HTR-8/SVneo (cell line): ENCODE measurements at regions not wholly inside any gene's neighbourhood (a gene's known extent, or its start where the extent isn't known, plus 50 kb on each side); places are given as distances from the start of the nearest gene placed in this dataset.

Experiments
- DNase-seq: peaks from one replicate; pipeline ENCODE4 v3.0.0; 2011; ENCODE audit warnings: low spot score, mixed read lengths; ENCODE audit not compliant: insufficient read length
- FAIRE-seq: peaks from 2 replicates; lab custom pipeline; 2011; peaks lifted over from hg19 to GRCh38; lab: Jason Lieb, UNC

- FAIRE-seq = no peak
- no peak for DNase-seq
Observed at GRCh38 chr7:130908345-130909160, 174.5 kb upstream of the KLF14 start.

GRCh38 chr7:130909161-130909836 is 175.3 kb upstream of the KLF14 start:
- DNase-seq (no peak), FAIRE-seq (no peak)

DNA sequence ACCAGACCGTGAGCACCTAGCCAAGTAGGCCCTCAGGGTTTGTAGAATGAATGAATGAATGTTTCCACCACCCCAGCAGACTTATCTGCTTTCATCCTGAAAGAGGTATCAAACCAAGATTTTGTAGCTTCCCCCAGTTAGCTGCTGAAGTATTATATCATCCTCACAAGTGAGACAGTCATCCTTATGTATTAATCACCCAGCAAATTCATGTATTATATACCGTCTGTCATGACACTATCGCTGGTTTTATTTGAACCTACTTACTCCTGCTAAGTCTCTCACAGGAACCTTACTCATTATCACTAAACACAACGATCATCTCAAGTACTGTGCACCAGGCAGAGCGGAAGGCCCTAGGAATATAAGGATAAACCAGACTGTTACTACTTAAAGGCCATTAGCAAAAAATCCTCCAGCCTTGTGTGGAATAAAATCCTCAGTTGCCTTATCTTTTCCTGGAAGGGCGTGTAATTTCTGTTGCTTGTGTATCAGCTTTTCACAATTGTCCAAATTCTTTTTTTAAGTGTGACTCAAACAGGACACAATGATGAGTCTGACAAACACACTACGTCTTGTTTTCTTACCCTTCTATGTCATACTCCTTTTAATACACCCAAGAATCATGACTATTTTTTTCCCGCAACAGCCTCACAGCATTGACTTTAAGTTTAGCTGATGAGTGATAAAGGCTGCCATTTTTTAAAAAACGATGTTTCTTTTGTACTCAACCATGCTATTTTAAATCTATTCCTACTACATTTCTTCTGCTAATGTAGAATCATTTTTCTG is 176.1 kb upstream of the KLF14 start:
- FAIRE-seq = no peak
- no peak for DNase-seq

GRCh38 chr7:130910949-130911944 is 177.2 kb upstream of the KLF14 start:
- no peak for DNase-seq
- FAIRE-seq = no peak

DNA sequence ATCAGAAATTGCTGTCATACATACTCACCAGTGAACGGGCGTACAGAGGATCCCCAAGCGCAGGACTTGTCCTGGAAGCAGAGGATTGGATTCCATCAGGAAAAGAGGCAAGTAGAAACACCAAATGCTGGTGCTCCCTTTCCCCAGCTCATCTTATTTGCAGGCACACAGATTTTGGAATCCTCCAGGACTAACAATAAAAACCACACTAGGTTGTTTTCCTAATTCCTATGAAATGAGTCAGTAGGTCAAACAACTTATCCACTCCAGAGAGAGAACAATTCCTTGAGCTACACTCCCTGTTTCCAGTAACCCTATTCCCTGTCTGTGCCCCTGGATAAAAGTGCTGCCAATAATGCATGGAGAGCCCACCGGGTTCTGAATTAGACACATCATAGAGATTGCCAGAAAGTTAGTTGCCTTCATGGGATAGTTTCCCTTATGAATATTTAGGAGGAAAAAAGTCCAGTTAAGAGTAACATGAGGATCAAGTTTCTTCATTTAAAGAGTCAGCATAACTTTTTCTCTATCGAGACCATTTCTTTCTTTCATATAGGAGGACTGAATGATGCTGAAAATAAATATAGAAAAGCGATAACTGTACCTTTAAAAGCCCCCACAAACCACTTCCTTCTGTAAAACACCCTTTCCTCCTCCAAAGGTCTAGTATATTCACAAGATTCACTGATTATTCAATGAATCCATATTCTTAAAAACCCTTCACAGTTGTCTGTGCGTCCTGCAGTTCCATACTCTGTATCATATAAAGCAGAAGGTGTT is 178.3 kb upstream of the KLF14 start:
- FAIRE-seq = no peak
- no peak for DNase-seq

- no peak for FAIRE-seq
Observed at GRCh38 chr7:130912862-130913638, 179.0 kb upstream of the KLF14 start.

DNA sequence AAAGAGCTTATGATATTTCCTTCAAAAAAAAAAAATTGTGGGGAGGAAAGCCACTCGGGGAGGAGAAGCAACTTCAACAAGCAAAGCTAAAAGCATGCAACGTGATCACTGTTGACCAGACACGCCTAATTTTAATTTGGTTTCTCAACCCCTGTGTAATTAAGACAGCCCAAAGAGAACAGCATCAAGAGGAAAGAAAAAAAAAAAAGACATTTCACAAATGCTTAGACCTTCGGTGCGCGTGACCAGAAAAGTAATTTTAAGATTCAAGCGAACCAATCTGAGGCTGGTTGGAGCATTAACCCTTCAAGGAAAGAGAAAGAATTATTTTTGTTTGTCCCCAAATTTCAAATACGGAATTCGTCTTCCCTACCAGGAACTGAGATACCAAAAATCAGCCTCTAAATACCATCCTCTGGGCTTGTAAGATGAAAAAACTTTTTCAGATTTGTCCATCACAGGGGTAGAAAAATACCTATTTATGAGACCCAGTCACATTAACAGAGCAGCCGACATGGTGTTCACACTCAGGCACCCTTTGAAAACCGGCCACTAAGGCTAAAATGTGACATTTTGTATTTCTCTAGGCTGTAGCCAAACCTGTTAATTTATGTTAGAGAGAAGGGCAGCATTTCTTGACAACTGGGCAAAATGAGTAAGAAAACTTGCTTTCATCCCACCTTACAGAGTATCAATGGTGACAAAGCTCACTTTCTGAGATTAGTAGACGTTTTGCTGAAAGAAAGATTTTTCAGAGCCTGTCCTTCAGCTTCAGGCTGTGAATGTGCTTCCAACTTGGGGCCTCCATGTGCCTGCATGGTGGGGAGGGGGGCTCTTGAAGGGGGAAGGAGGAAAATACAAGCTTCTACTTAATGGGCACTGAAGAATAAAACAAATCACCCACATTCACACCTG is 179.9 kb upstream of the KLF14 start:
- DNase-seq (no peak), FAIRE-seq (no peak)

More at GRCh38 chr7:130912862-130913638, 179.0 kb upstream of the KLF14 start:
- peak; percentile 46 for DNase-seq

DNA sequence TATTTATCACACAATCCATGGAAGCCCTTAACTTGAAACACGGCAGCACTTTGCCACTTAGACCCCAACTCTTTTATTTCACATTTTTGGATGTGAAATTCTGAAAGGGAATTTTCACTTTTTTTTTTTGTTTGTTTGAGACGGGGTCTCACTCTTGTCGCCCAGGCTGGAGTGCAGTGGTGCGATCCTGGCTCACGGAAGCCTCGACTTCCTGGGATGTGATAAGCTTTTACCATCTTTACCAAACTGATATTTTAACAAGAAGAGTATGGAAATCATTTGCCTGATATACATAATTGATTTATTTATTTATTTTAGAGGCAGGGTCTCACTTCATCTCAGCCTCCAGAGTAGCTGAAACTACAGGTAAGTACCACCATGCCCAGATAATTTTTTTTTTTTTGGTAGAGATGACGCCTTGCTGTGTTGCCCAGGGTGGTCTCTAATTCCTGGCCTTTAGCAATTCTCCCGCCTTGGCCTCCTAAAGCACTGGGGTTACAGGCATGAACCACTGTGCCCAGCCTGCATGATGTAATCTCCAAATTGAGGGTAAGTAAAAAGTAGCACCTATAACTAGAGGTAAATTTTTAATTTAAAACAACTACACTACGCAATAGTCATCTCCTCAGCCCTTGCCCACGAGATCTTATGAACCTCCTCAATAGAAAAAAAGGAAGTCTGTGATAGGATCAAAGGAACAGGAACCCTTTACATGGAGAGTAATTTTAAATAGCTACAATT is 180.7 kb upstream of the KLF14 start:
- FAIRE-seq = no peak
- no peak for DNase-seq

DNA sequence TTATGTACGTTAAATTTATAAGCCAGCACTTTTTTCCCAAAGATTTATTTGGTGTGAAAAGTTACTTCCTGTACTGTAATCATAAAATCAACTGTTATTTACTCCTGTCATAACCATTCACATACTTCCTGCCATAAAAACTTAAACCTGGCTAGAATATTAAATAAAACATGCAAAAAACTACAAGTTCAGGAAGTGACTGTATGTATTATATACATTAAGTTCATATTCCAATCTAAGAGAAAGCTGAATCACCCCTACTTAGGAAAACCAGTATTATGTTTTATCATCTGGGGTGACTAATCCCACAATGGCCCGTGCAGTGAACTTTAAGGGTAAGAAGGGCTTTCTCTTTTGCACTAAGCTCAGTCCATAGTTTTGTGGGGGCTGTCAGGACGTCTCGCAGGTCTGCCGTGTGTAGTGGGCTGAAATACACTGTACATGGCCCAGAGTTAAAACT is 183.7 kb upstream of the KLF14 start:
- no peak for FAIRE-seq
- DNase-seq = no peak

DNA sequence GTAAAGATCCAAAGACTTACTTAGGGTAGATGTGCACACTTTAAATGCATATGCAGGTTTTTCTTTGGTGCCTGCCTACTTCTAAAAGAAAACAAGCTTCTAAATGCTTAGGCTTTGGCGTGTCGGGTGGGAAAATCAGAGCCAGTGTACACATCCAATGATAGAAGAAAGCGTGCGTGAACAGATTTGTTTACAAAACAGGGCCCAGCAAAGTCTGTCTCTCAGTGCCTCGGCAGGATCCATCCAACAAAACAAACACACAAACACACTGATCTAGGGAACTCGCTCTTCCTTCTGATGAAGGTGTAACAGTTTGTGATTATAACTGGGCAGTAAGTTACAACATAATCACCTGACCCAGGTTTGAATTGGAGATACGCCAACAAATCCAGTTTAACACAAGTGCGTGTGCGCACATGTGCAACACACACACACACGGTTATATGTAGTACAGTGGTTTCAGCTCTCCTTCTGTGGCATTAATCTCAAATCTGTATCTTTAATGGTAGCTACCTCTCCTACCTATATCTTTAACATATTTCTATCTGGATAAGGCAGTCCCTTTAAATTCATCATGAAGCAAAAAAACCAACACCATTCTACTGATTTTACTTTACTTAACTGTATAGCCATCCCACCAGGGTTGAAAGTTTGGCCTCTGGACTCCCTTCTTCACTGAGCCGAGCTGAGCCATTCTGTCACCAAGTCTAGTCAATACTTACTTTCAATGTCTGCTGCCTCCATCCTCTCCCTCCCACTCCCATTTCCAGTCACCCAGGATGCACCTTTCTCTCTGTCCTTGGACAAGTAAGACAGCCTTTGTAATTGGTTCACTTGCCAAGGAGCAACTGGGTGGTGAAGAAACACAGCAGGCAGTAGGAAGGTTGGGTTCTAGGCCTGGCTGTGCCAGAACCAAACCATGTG is 184.4 kb upstream of the KLF14 start:
- FAIRE-seq (no peak), DNase-seq (no peak)

GRCh38 chr7:130919316-130920103 is 185.5 kb upstream of the KLF14 start:
- FAIRE-seq (no peak), DNase-seq (no peak)

DNA sequence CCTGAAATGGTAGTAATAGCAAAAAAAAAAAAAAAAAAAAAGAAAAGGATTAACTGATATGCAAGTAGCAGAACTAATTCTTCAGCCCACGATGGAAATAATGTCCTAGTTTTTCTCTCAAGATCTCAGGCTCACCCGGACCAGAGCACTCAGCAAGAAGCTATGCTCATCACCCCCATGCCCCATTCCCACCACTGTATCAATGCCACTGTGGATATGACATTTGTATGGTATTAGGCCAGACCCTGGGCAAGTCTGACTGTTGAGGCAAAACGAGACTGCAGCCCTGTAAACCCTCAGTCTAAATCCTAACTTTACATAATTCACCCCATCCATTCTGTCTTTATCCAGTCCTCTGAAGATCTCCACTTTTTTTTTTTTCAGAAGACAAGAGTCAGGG is 186.1 kb upstream of the KLF14 start:
- FAIRE-seq (no peak), DNase-seq (no peak)

DNA sequence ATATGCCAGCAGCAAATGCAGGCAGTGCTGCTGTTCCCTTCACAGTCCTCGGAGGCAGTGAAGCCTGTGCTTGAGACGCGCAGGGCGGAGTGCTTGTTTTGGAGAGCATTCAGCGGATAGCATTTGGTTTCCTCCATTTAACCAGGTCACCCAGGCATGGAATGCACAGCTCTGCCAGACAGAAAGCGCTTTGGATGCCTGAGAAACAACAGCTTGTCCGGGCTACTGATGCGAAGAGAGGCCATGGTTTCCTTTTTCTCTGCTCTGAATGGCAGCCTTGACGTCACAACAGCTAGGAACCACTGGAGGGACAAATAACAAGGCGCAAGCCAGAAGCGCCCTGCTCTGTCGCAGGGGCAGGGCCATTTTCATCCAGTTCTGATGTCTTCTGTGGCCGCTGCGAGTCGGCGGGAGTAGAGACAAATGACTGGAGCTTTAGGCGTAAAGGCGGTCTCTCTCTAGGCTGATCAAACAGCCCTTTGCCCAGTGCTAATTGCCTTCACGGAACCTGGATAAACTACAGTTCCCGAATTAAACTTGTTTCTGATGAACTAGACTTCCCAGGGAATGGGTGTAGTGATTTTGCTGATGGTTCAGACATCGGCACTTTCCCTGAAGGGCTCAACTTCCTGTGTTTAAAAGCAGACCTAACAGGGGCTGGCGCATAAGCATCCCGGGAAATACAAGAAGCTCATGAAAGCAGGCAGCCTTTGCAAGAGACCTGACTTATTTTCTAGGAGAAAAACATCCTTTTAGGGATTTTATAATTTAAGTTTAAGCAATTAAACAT is 187.6 kb upstream of the KLF14 start:
- no peak for DNase-seq
- FAIRE-seq = no peak
